Subcutaneous abdominal adipose tissue (tissue), 5 donors: ENCODE measurements at regions not wholly inside any gene's neighbourhood (a gene's known extent, or its start where the extent isn't known, plus 50 kb on each side); places are given as distances from the start of the nearest gene placed in this dataset.

Experiments
- H3K27ac ChIP-seq: one replicate; pipeline ENCODE4 v1.7.0; 2013; ENCODE audit warnings: low read depth, mild to moderate bottlenecking, inconsistent platforms, low read length, moderate library complexity
- H3K27me3 ChIP-seq, 5 donors: one replicate each; pipeline ENCODE4 v1.7.0; 2013; ENCODE audit warnings: low read length in 5 of 5, inconsistent platforms in 1 of 5; ENCODE audit not compliant: control insufficient read depth in 5 of 5, insufficient read depth in 4 of 5
- H3K36me3 ChIP-seq, 5 donors: one replicate each; pipeline ENCODE4 v1.7.0; 2013; ENCODE audit warnings: low read length in 5 of 5; ENCODE audit not compliant: control insufficient read depth in 5 of 5, insufficient read depth in 5 of 5
- H3K4me1 ChIP-seq, 5 donors: one replicate each; pipeline ENCODE4 v1.7.0; 2013; ENCODE audit warnings: low read length in 5 of 5, mild to moderate bottlenecking in 3 of 5, moderate library complexity in 1 of 5; ENCODE audit not compliant: control insufficient read depth in 5 of 5, insufficient read depth in 5 of 5
- H3K4me3 ChIP-seq, 5 donors: one replicate each; pipeline ENCODE4 v1.7.0; 2013; ENCODE audit warnings: low read length in 5 of 5, low read depth in 1 of 5
- H3K9ac ChIP-seq, 5 donors: one replicate each; pipeline ENCODE4 v1.7.0; 2013; ENCODE audit warnings: low read length in 5 of 5, mild to moderate bottlenecking in 4 of 5, moderate library complexity in 3 of 5
- H3K9me3 ChIP-seq, 5 donors: one replicate each; pipeline ENCODE4 v1.7.0; 2013; ENCODE audit warnings: low read length in 5 of 5; ENCODE audit not compliant: control insufficient read depth in 5 of 5
- donor health status: healthy.
- donor health status: healthy.
- donor health status: healthy.
- donor health status: healthy.
- donor health status: healthy.

DNA sequence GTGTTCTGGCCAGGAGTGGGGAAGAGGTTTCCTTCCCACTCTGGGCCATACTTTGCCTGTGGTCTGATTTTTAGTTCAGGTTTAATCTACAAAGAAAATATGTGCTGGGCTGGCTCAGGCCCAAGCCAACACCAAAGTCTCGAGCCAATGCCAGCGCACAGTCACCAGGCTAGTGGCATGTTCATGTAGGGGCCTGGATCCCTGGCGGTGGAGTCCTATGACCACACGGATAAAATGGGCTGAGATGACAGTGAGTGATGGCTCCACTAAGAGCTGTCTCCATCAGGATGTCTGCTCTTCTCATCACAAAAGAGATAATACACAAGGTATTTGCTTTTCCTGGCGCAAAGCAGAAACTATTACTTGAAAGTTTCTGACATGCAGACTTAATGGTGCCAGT lies 92.9 kb upstream of the PTPN3 start:
- H3K36me3 ChIP-seq: no peaks in the 10 kb centered on the region
- peaks cover 0 to 7% (median 3%) of the 10 kb centered on the region in 5 donors for H3K9me3 ChIP-seq
- H3K9ac ChIP-seq: no peak overlapping the region
- H3K4me3 ChIP-seq: no peak overlapping the region
- H3K27ac ChIP-seq: no peak overlapping the region
- peaks cover 0 to 3% (median 0%) of the 10 kb centered on the region in 5 donors for H3K27me3 ChIP-seq
- H3K4me1 ChIP-seq: no peaks in the 10 kb centered on the region

GRCh38 chr9:109591691-109592090 lies 93.6 kb upstream of the PTPN3 start:
- peaks cover 0 to 7% (median 3%) of the 10 kb centered on the region in 5 donors for H3K9me3 ChIP-seq
- no peaks in the 10 kb centered on the region for H3K4me1 ChIP-seq
- no peak overlapping the region for H3K4me3 ChIP-seq
- H3K36me3 ChIP-seq: no peaks in the 10 kb centered on the region
- no peak overlapping the region for H3K9ac ChIP-seq
- no peak overlapping the region for H3K27ac ChIP-seq
- H3K27me3 ChIP-seq: no peaks in the 10 kb centered on the region

- H3K4me3 ChIP-seq: no peak overlapping the region
- peaks cover 0 to 7% (median 3%) of the 10 kb centered on the region in 5 donors for H3K9me3 ChIP-seq
- H3K27ac ChIP-seq: no peak overlapping the region
- no peaks in the 10 kb centered on the region for H3K27me3 ChIP-seq
- H3K4me1 ChIP-seq: no peaks in the 10 kb centered on the region
- no peaks in the 10 kb centered on the region for H3K36me3 ChIP-seq
- no peak overlapping the region for H3K9ac ChIP-seq
These were observed 95.5 kb upstream of the PTPN3 start for GRCh38 chr9:109593612-109594011.

- H3K4me1 ChIP-seq: no peaks in the 10 kb centered on the region
- H3K4me3 ChIP-seq: no peak overlapping the region
- H3K27me3 ChIP-seq: peaks cover 0 to 3% (median 0%) of the 10 kb centered on the region in 5 donors
These were observed 99.4 kb upstream of the PTPN3 start for GRCh38 chr9:109597496-109597895.

GRCh38 chr9:109599131-109599530 lies 101.0 kb upstream of the PTPN3 start:
- Histone ChIP-seq H3K4me1 (no peaks in the 10 kb centered on the region), H3K4me3 (no peak overlapping the region), H3K27me3 (peaks cover 0 to 3% (median 0%) of the 10 kb centered on the region in 5 donors), H3K36me3 (no peaks in the 10 kb centered on the region), H3K9me3 (peaks cover 0 to 4% (median 0%) of the 10 kb centered on the region in 5 donors), H3K27ac (no peak overlapping the region), H3K9ac (no peak overlapping the region)

More at GRCh38 chr9:109597496-109597895, 99.4 kb upstream of the PTPN3 start:
- no peaks in the 10 kb centered on the region for H3K36me3 ChIP-seq
- no peak overlapping the region for H3K27ac ChIP-seq
- peaks cover 0 to 4% (median 0%) of the 10 kb centered on the region in 5 donors for H3K9me3 ChIP-seq
- H3K9ac ChIP-seq: no peak overlapping the region

DNA sequence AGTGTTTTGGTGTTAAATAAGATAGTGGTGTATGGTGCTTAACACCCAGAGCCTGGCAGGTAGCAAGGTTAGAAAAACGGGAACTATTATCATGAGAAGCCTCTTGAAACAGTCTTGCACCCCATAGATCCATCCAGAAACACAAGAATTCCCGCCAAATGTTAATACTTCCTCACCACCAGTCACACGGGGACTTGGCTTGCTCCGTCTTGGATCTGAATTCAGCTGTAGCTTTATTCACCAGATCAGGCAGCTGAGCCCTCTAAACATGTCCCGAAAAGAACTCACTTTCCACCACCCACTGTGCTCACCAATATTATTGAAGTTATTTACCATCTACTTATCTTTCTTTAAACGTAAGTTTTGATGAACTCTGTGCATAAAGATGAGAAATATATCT lies 101.6 kb upstream of the PTPN3 start:
- peaks cover 0 to 3% (median 0%) of the 10 kb centered on the region in 5 donors for H3K27me3 ChIP-seq
- H3K27ac ChIP-seq: no peak overlapping the region
- H3K4me1 ChIP-seq: no peaks in the 10 kb centered on the region
- H3K4me3 ChIP-seq: no peak overlapping the region
- H3K36me3 ChIP-seq: no peaks in the 10 kb centered on the region
- no peak overlapping the region for H3K9ac ChIP-seq
- H3K9me3 ChIP-seq: peaks cover 0 to 4% (median 0%) of the 10 kb centered on the region in 5 donors

GRCh38 chr9:109600142-109600541 lies 102.0 kb upstream of the PTPN3 start:
- no peak overlapping the region for H3K9ac ChIP-seq
- H3K27me3 ChIP-seq: peaks cover 0 to 3% (median 0%) of the 10 kb centered on the region in 5 donors
- no peaks in the 10 kb centered on the region for H3K4me1 ChIP-seq
- H3K27ac ChIP-seq: no peak overlapping the region
- H3K4me3 ChIP-seq: no peak overlapping the region
- H3K36me3 ChIP-seq: no peaks in the 10 kb centered on the region
- peaks cover 0 to 4% (median 0%) of the 10 kb centered on the region in 5 donors for H3K9me3 ChIP-seq

DNA sequence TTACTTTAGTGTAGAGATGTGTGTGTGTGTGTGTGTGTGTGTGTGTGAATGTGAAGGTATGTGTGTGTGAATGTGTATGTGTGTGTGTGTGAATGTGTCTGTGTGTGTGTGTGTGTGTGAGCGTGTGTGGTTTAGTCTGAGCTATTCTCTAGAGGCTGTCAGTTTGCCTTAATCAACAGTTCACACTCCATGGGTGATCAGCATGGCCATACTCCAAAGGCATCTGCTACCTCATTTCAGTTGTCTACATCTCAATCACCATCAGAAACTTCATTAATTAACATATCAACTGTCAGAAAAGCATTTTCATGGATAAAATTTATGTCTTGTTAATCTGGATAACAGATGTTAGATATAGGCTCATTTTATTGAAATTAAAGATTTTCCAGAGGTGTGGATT lies 103.1 kb upstream of the PTPN3 start:
- no peak overlapping the region for H3K9ac ChIP-seq
- peaks cover 0 to 3% (median 0%) of the 10 kb centered on the region in 5 donors for H3K27me3 ChIP-seq
- H3K4me3 ChIP-seq: no peak overlapping the region
- peaks cover 0 to 4% (median 0%) of the 10 kb centered on the region in 5 donors for H3K9me3 ChIP-seq
- no peaks in the 10 kb centered on the region for H3K4me1 ChIP-seq
- no peak overlapping the region for H3K27ac ChIP-seq
- no peaks in the 10 kb centered on the region for H3K36me3 ChIP-seq

DNA sequence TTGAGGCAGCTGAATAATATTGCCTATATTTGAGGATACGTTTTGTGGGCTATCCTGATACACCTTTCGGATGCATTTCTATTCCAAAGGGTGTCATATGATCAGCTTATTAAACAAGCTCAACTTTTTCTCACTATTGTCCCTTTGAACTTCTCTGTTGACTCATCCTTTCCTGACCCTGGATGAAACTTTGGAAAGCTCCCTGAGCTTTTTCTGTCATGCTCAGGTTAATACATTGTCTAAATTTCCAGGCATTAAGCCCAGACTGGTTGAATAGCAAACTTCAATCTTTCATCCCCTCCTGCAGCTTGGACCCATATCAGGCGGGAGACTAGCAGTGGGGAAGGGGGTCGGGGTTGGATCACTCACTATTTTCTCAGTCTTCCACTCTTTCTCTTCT lies 104.9 kb upstream of the PTPN3 start:
- Histone ChIP-seq H3K4me1 (no peaks in the 10 kb centered on the region), H3K27me3 (peaks cover 0 to 3% (median 0%) of the 10 kb centered on the region in 5 donors), H3K36me3 (no peaks in the 10 kb centered on the region), H3K4me3 (no peak overlapping the region), H3K27ac (no peak overlapping the region), H3K9me3 (peaks cover 0 to 4% (median 0%) of the 10 kb centered on the region in 5 donors), H3K9ac (no peak overlapping the region)

DNA sequence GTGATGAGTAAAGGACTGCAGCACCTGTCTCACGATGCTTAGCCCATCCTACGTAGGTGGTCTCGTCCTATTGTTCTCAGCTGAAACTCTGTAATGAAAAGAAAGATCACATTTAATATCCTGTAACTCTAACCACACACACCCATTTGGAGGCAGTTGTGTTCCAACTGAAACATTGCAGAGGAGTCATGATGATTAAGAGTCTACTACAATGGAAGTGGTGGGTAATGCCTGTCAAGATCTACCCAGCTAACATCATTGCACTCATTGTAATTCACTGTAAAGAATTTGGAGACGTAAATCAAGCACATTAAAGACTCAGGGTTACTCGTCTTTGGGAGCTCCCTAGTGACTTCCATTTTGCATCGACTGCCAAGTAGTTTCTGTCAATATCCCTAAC lies 106.0 kb upstream of the PTPN3 start:
- Histone ChIP-seq H3K9ac (no peak overlapping the region), H3K4me3 (no peak overlapping the region), H3K36me3 (no peaks in the 10 kb centered on the region), H3K27ac (no peak overlapping the region), H3K27me3 (peaks cover 0 to 3% (median 0%) of the 10 kb centered on the region in 5 donors), H3K9me3 (peaks cover 0 to 4% (median 0%) of the 10 kb centered on the region in 5 donors), H3K4me1 (no peaks in the 10 kb centered on the region)
